K562 (cell line): ENCODE measurements at regions not wholly inside any gene's neighbourhood (a gene's known extent, or its start where the extent isn't known, plus 50 kb on each side); places are given as distances from the start of the nearest gene placed in this dataset.

ENCODE experiments used
- ATAC-seq: fragments of 200-7000 bp; cut with Tn5 transposase; 3 replicates; pipeline ENCODE4 v1.9.1; 2020; ENCODE audit warnings: moderate library complexity
- BruUV-seq: library from RNA; stranded (reverse); fragments of 400-500 nt; replicated peaks from 2 replicates; lab custom pipeline; 2021; lab: Mats Ljungman, UMichigan
- CTCF ChIA-PET: fragments of 300-600 bp; formaldehyde crosslinking; extraction: SDS; loops from one replicate; lab custom pipeline; 2021; ENCODE audit warnings: low intra/inter-chr PET ratio; lab: Yijun Ruan, JAX
- POLR2A ChIA-PET: fragments of 300-600, 350-650 bp; sonication (Branson Sonifier 250); formaldehyde crosslinking; extraction: SDS; loops from one replicate; lab custom pipeline; 2021; ENCODE audit warnings: antibody characterized with exemption, inconsistent platforms; lab: Yijun Ruan, JAX
- DNase-seq, 4 experiments: peaks; one replicate each; pipeline versions ENCODE4 v3.0.0 to v3.0.0-alpha.2; 2011 to 2018; ENCODE audit warnings: low spot score in 3 of 4, mixed read lengths in 3 of 4; ENCODE audit errors: extremely low read depth in 1 of 4
- FAIRE-seq: peaks from 2 replicates; lab custom pipeline; 2011; peaks lifted over from hg19 to GRCh38; lab: Jason Lieb, UNC
- H2AFZ ChIP-seq: 2 replicates; pipeline ENCODE4 v1.6.0; 2011; ENCODE audit warnings: low read depth, low read length, control low read depth, inconsistent platforms
- H3K27ac ChIP-seq: fragments of 200-600 bp; 3 replicates; pipeline ENCODE4 v1.8.0; 2011; ENCODE audit warnings: low read depth, mild to moderate bottlenecking, control low read depth, inconsistent platforms, low read length, moderate library complexity, mixed read lengths; ENCODE audit errors: extremely low read depth
- H3K27me3 ChIP-seq, 2 experiments: fragments of 300-600 bp in 1 of 2; 2 replicates in 1 of 2; 3 replicates in 1 of 2; pipeline versions ENCODE4 v1.6.0 to v1.8.0; 2011; ENCODE audit warnings: inconsistent platforms in 2 of 2, low read length in 2 of 2, mild to moderate bottlenecking in 1 of 2, mixed read lengths in 1 of 2, moderate library complexity in 1 of 2; ENCODE audit not compliant: control insufficient read depth in 2 of 2, insufficient read depth in 2 of 2
- H3K36me3 ChIP-seq: fragments of 300-600 bp; 3 replicates; pipeline ENCODE4 v1.8.0; 2011; ENCODE audit warnings: mild to moderate bottlenecking, low read length, inconsistent platforms; ENCODE audit not compliant: control insufficient read depth, insufficient read depth
- H3K4me1 ChIP-seq, 2 experiments: fragments of 200-600 bp in 1 of 2; replicated peaks in 1 of 2; 2 replicates in 1 of 2; 3 replicates in 1 of 2; pipeline versions ENCODE4 v1.5.1 to v1.8.0; 2011; ENCODE audit warnings: inconsistent platforms in 2 of 2, low read length in 2 of 2, mild to moderate bottlenecking in 1 of 2, mixed read lengths in 1 of 2, moderate library complexity in 1 of 2; ENCODE audit not compliant: control insufficient read depth in 2 of 2, insufficient read depth in 2 of 2
- H3K4me2 ChIP-seq: 2 replicates; pipeline ENCODE4 v1.6.1; 2011; ENCODE audit warnings: low read length, control low read depth, inconsistent platforms, mixed read lengths; ENCODE audit not compliant: insufficient read depth
- H3K4me3 ChIP-seq: fragments of 200-600 bp; sonication (generic), shearing (Covaris generic); 2 replicates; pipeline ENCODE4 v1.5.1; 2016; ENCODE audit warnings: control low read depth, inconsistent platforms
- H3K79me2 ChIP-seq: fragments of 200-600 bp; 3 replicates; pipeline ENCODE4 v1.8.0; 2011; ENCODE audit warnings: low read length, inconsistent platforms; ENCODE audit not compliant: control insufficient read depth, insufficient read depth
- H3K9ac ChIP-seq, 2 experiments: 2 replicates each; pipeline versions ENCODE4 v1.6.0 to v1.6.1; 2011; ENCODE audit warnings: low read depth in 2 of 2, low read length in 2 of 2, control low read depth in 1 of 2, inconsistent platforms in 1 of 2, mild to moderate bottlenecking in 1 of 2, mixed read lengths in 1 of 2; ENCODE audit not compliant: insufficient read depth in 1 of 2
- H3K9me1 ChIP-seq: one replicate; pipeline ENCODE4 v1.6.0; 2011; ENCODE audit warnings: inconsistent platforms, mild to moderate bottlenecking, low read length, moderate library complexity; ENCODE audit not compliant: control insufficient read depth, insufficient read depth
- H3K9me3 ChIP-seq: replicated peaks from 2 replicates; pipeline ENCODE4 v1.5.1; 2011; ENCODE audit warnings: low read depth, low read length, inconsistent platforms; ENCODE audit not compliant: control insufficient read depth, insufficient read depth
- H4K20me1 ChIP-seq: replicated peaks from 2 replicates; pipeline ENCODE4 v1.6.1; 2011; ENCODE audit warnings: low read length, inconsistent platforms, mixed read lengths; ENCODE audit not compliant: control insufficient read depth, insufficient read depth
- ARNT ChIP-seq, 2 experiments: fragments of 450-650 bp; IDR thresholded peaks; 2 replicates each; pipeline ENCODE4 v1.6.1; 2016; ENCODE audit warnings: mild to moderate bottlenecking in 1 of 2
- CXXC5 ChIP-seq: fragments of 250-450 bp; sonication (Bioruptor Pico); IDR thresholded peaks from 2 replicates; pipeline ENCODE4 v1.8.0; 2022; ENCODE audit warnings: inconsistent platforms, mild to moderate bottlenecking, moderate library complexity
- ILF3 ChIP-seq: fragments of 450-650 bp; IDR thresholded peaks from 2 replicates; pipeline ENCODE4 v1.6.1; 2018; ENCODE audit warnings: antibody characterized with exemption, mild to moderate bottlenecking, moderate library complexity, borderline replicate concordance
- KDM1A ChIP-seq, 2 experiments: fragments of 450-650 bp; IDR thresholded peaks; 2 replicates each; pipeline ENCODE4 v1.6.1; 2016; ENCODE audit warnings: mild to moderate bottlenecking in 2 of 2
- NCOA4 ChIP-seq: fragments of 450-650 bp; IDR thresholded peaks from 2 replicates; pipeline ENCODE4 v1.6.1; 2018; ENCODE audit warnings: mild to moderate bottlenecking; ENCODE audit not compliant: partially characterized antibody
- NONO ChIP-seq, 2 experiments: fragments of 200-400 bp in 1 of 2; fragments of 450-650 bp in 1 of 2; formaldehyde crosslinking in 1 of 2; IDR thresholded peaks; 2 replicates each; pipeline ENCODE4 v1.6.1; 2017; ENCODE audit warnings: low read depth in 2 of 2, mild to moderate bottlenecking in 2 of 2, moderate library complexity in 2 of 2, low read length in 1 of 2
- PHB ChIP-seq: fragments of 250-450 bp; sonication (Bioruptor Pico); IDR thresholded peaks from 2 replicates; pipeline ENCODE4 v1.5.0; 2021
- PTRF ChIP-seq: fragments of 450-650 bp; IDR thresholded peaks from 2 replicates; pipeline ENCODE4 v1.6.1; 2016; ENCODE audit warnings: mild to moderate bottlenecking, missing genetic modification characterization, missing compliant biosample characterization
- THRA ChIP-seq: fragments of 450-650 bp; IDR thresholded peaks from 2 replicates; pipeline ENCODE4 v1.6.1; 2017; ENCODE audit warnings: mild to moderate bottlenecking, moderate library complexity
- XRCC5 ChIP-seq: fragments of 200-400 bp; formaldehyde crosslinking; IDR thresholded peaks from 2 replicates; pipeline ENCODE4 v1.6.1; 2017; ENCODE audit warnings: low read depth, mild to moderate bottlenecking, low read length
- ZC3H8 ChIP-seq: fragments of 450-650 bp; IDR thresholded peaks from 2 replicates; pipeline ENCODE4 v1.6.1; 2017
- ZNF184 ChIP-seq: sonication (generic); formaldehyde crosslinking; IDR thresholded peaks from 2 replicates; pipeline ENCODE4 v1.5.0; 2020; ENCODE audit warnings: missing genetic modification reagents
- ZNF699 ChIP-seq: fragments of 250-450 bp; sonication (Bioruptor Pico); IDR thresholded peaks from 2 replicates; pipeline ENCODE4 v1.8.0; 2021; ENCODE audit warnings: mild to moderate bottlenecking, moderate library complexity; ENCODE audit not compliant: insufficient replicate concordance
- whole genome bisulfite sequencing: fragments of 100-300 bp; shearing (Covaris generic); methylation state at CpG from one replicate; pipeline ENCODE4 v1.1.6; 2016; ENCODE audit warnings: low coverage, mixed read lengths; ENCODE audit not compliant: insufficient coverage; ENCODE audit errors: missing lambda C conversion rate; 5-methylcytosine and 5-hydroxymethylcytosine counted together
- in situ Hi-C: fragments of 300-500 bp; cut with MboI; formaldehyde crosslinking; loops from 4 replicates; pipeline ENCODE4 v1.15.0; 2018; ENCODE audit warnings: inconsistent platforms, mixed read lengths
- intact Hi-C: fragments of 100-400 bp; cut with micrococcal nuclease; formaldehyde crosslinking; loops from 2 replicates; pipeline ENCODE4 v1.14.2; 2022

- H3K27me3 ChIP-seq: no peaks in the 10 kb centered on the region
- FAIRE-seq: no peak
- no peak for DNase-seq
- ChIA-PET CTCF (no interaction called here), POLR2A (no interaction called here)
- no peaks in the 10 kb centered on the region for H3K79me2 ChIP-seq
- no peaks in the 10 kb centered on the region for H3K36me3 ChIP-seq
- TF ChIP-seq ZNF184 (no peak), KDM1A (IDR thresholded peaks at IDR 0.05) (no peak), PTRF (tag) (no peak), PHB (CRISPR knock-in tag) (no peak), ARNT (IDR thresholded peaks at IDR 0.05) (no peak), ZC3H8 (no peak), THRA (no peak), CXXC5 (CRISPR knock-in tag) (no peak), NONO (IDR thresholded peaks at IDR 0.05; ENCODE audit: low read depth in 2 of 2, low read length in 1 of 2) (no peak), XRCC5 (no peak), ZNF699 (no peak), NCOA4 (no peak), ILF3 (no peak)
- TF ChIP-seq, all 486 proteins: peak for 0
- Histone ChIP-seq H3K4me1 (no peaks in the 10 kb centered on the region), H3K27ac (no peak overlapping the region), H3K4me3 (no peak overlapping the region), H3K9me1 (no peaks in the 10 kb centered on the region), H3K9me3 (no peaks in the 10 kb centered on the region), H3K9ac (no peak overlapping the region), H3K4me2 (no peak overlapping the region), H4K20me1 (no peaks in the 10 kb centered on the region), H2AFZ (no peak overlapping the region)
- BruUV-seq: no TSS peak
- in situ Hi-C loops (loop anchor here (10.0 kb wide), 1 partner anchor 163 kb away; no protein-coding TSS in a partner anchor), intact Hi-C loops (no loop called here)
- no peak for ATAC-seq
- 0% methylated on average over 1 of the region's 1 CpG for WGBS
Measured at GRCh38 chr14:37711356-37711830, 116.0 kb downstream of the TTC6 start.
